ENCODE measurements at regions not wholly inside any gene's neighbourhood (a gene's known extent, or its start where the extent isn't known, plus 50 kb on each side); places are given as distances from the start of the nearest gene placed in this dataset.
"Not testable (repeated sequence)": the region's sequence is repeated elsewhere in the genome, so short reads cannot be mapped to it uniquely, and the experiment has no call there.

GRCh38 chrX:3943965-3944364 lies 230.5 kb upstream of the PRKX start:
- Histone ChIP-seq H3K36me3 (replicated peaks; ENCODE audit: low read depth, low read length) (no peaks in the 10 kb centered on the region), H3K79me2 (ENCODE audit: low read length) (no peaks in the 10 kb centered on the region), H3K27ac (ENCODE audit: low read length) (no peak overlapping the region), H3K9ac (ENCODE audit: low read length) (no peak overlapping the region), H2AFZ (ENCODE audit: low read depth, low read length) (no peak overlapping the region), H3K4me3 (ENCODE audit: low read length) (no peak overlapping the region), H3K9me3 (ENCODE audit: insufficient read depth, low read length) (no peaks in the 10 kb centered on the region), H3K4me2 (ENCODE audit: low read length) (no peak overlapping the region), H3K4me1 (ENCODE audit: low read length) (no peaks in the 10 kb centered on the region), H3K27me3 (ENCODE audit: low read depth, low read length) (no peaks in the 10 kb centered on the region; the same call in 1 of the 2 replicates), H4K20me1 (ENCODE audit: insufficient read depth, low read length) (no peaks in the 10 kb centered on the region)
- no peak for TF ChIP-seq EZH2phosphoT487 (IDR thresholded peaks at IDR 0.05; ENCODE audit: low read depth)
- TF ChIP-seq CTCF (IDR thresholded peaks at IDR 0.05; ENCODE audit: low read depth, low read length): no peak

GRCh38 chrX:3940000-3940610 lies 226.7 kb upstream of the PRKX start:
- no peaks in the 10 kb centered on the region for H4K20me1 ChIP-seq (ENCODE audit: insufficient read depth, low read length)
- no peaks in the 10 kb centered on the region for H3K9me3 ChIP-seq (ENCODE audit: insufficient read depth, low read length)
- no peak overlapping the region for H2AFZ ChIP-seq (ENCODE audit: low read depth, low read length)
- H3K4me1 ChIP-seq (ENCODE audit: low read length): no peaks in the 10 kb centered on the region
- no peak overlapping the region for H3K4me3 ChIP-seq (ENCODE audit: low read length)
- H3K36me3 ChIP-seq (replicated peaks; ENCODE audit: low read depth, low read length): no peaks in the 10 kb centered on the region
- H3K9ac ChIP-seq (ENCODE audit: low read length): no peak overlapping the region
- peak; percentile 53 for TF ChIP-seq CTCF (IDR thresholded peaks at IDR 0.05; ENCODE audit: low read depth, low read length)
- TF ChIP-seq EZH2phosphoT487 (IDR thresholded peaks at IDR 0.05; ENCODE audit: low read depth): no peak
- H3K4me2 ChIP-seq (ENCODE audit: low read length): no peak overlapping the region
- no peaks in the 10 kb centered on the region for H3K79me2 ChIP-seq (ENCODE audit: low read length)
- no peak overlapping the region for H3K27ac ChIP-seq (ENCODE audit: low read length)
- H3K27me3 ChIP-seq (ENCODE audit: low read depth, low read length): no peaks in the 10 kb centered on the region; the same call in 1 of the 2 replicates

GRCh38 chrX:3938587-3938986 lies 225.1 kb upstream of the PRKX start:
- TF ChIP-seq CTCF (IDR thresholded peaks at IDR 0.05; ENCODE audit: low read depth, low read length): no peak
- TF ChIP-seq EZH2phosphoT487 (IDR thresholded peaks at IDR 0.05; ENCODE audit: low read depth): no peak
- H3K4me1 ChIP-seq (ENCODE audit: low read length): no peaks in the 10 kb centered on the region

GRCh38 chrX:3935196-3935595 lies 221.7 kb upstream of the PRKX start:
- H3K4me2 ChIP-seq (ENCODE audit: low read length); H3K79me2 ChIP-seq (ENCODE audit: low read length); H3K36me3 ChIP-seq (replicated peaks; ENCODE audit: low read depth, low read length); H3K9me3 ChIP-seq (ENCODE audit: insufficient read depth, low read length); H3K4me3 ChIP-seq (ENCODE audit: low read length); H3K9ac ChIP-seq (ENCODE audit: low read length); H3K27ac ChIP-seq (ENCODE audit: low read length); H3K27me3 ChIP-seq (ENCODE audit: low read depth, low read length); H2AFZ ChIP-seq (ENCODE audit: low read depth, low read length); H3K4me1 ChIP-seq (ENCODE audit: low read length); H4K20me1 ChIP-seq (ENCODE audit: insufficient read depth, low read length): not testable (repeated sequence)

More at GRCh38 chrX:3938587-3938986, 225.1 kb upstream of the PRKX start:
- Histone ChIP-seq H3K4me2 (ENCODE audit: low read length) (no peak overlapping the region), H3K9me3 (ENCODE audit: insufficient read depth, low read length) (no peaks in the 10 kb centered on the region), H4K20me1 (ENCODE audit: insufficient read depth, low read length) (no peaks in the 10 kb centered on the region), H3K27ac (ENCODE audit: low read length) (no peak overlapping the region), H3K79me2 (ENCODE audit: low read length) (no peaks in the 10 kb centered on the region), H3K9ac (ENCODE audit: low read length) (no peak overlapping the region), H3K4me3 (ENCODE audit: low read length) (no peak overlapping the region), H3K36me3 (replicated peaks; ENCODE audit: low read depth, low read length) (no peaks in the 10 kb centered on the region), H3K27me3 (ENCODE audit: low read depth, low read length) (no peaks in the 10 kb centered on the region; the same call in 1 of the 2 replicates), H2AFZ (ENCODE audit: low read depth, low read length) (no peak overlapping the region)

GRCh38 chrX:3920424-3921017 lies 207.1 kb upstream of the PRKX start:
- not testable (repeated sequence) for H3K27ac ChIP-seq (ENCODE audit: low read length)

GRCh38 chrX:3919668-3920423 lies 206.4 kb upstream of the PRKX start:
- not testable (repeated sequence) for H3K9me3 ChIP-seq (ENCODE audit: insufficient read depth, low read length); H3K9ac ChIP-seq (ENCODE audit: low read length); H4K20me1 ChIP-seq (ENCODE audit: insufficient read depth, low read length); H3K27ac ChIP-seq (ENCODE audit: low read length); H3K4me3 ChIP-seq (ENCODE audit: low read length); H3K36me3 ChIP-seq (replicated peaks; ENCODE audit: low read depth, low read length); H3K4me1 ChIP-seq (ENCODE audit: low read length); H2AFZ ChIP-seq (ENCODE audit: low read depth, low read length); H3K79me2 ChIP-seq (ENCODE audit: low read length); H3K27me3 ChIP-seq (ENCODE audit: low read depth, low read length); H3K4me2 ChIP-seq (ENCODE audit: low read length)

More at GRCh38 chrX:3920424-3921017, 207.1 kb upstream of the PRKX start:
- not testable (repeated sequence) for H4K20me1 ChIP-seq (ENCODE audit: insufficient read depth, low read length); H3K4me1 ChIP-seq (ENCODE audit: low read length); H3K9me3 ChIP-seq (ENCODE audit: insufficient read depth, low read length); H3K4me2 ChIP-seq (ENCODE audit: low read length); H3K36me3 ChIP-seq (replicated peaks; ENCODE audit: low read depth, low read length); H3K79me2 ChIP-seq (ENCODE audit: low read length); H2AFZ ChIP-seq (ENCODE audit: low read depth, low read length); H3K27me3 ChIP-seq (ENCODE audit: low read depth, low read length); H3K4me3 ChIP-seq (ENCODE audit: low read length); H3K9ac ChIP-seq (ENCODE audit: low read length)

- H3K79me2 ChIP-seq (ENCODE audit: low read length); H3K27me3 ChIP-seq (ENCODE audit: low read depth, low read length); H4K20me1 ChIP-seq (ENCODE audit: insufficient read depth, low read length); H3K27ac ChIP-seq (ENCODE audit: low read length); H3K36me3 ChIP-seq (replicated peaks; ENCODE audit: low read depth, low read length); H3K4me3 ChIP-seq (ENCODE audit: low read length); H3K9me3 ChIP-seq (ENCODE audit: insufficient read depth, low read length); H3K9ac ChIP-seq (ENCODE audit: low read length); H3K4me2 ChIP-seq (ENCODE audit: low read length); H2AFZ ChIP-seq (ENCODE audit: low read depth, low read length); H3K4me1 ChIP-seq (ENCODE audit: low read length): not testable (repeated sequence)
These were observed 201.4 kb upstream of the PRKX start for GRCh38 chrX:3914813-3915212.

All from OCI-LY3 (cell line).